GM23338 (cell line): ENCODE measurements at regions not wholly inside any gene's neighbourhood (a gene's known extent, or its start where the extent isn't known, plus 50 kb on each side); places are given as distances from the start of the nearest gene placed in this dataset.

ENCODE experiments used
- CREB1 ChIP-seq: fragments of 250-450 bp; sonication (Bioruptor Pico); IDR thresholded peaks from 2 replicates; pipeline ENCODE4 v1.5.0; 2020; ENCODE audit warnings: low read depth, mild to moderate bottlenecking, moderate library complexity
- CTCF ChIP-seq, 2 experiments: fragments of 200-600 bp in 1 of 2; sonication (generic) in 1 of 2; conservative IDR thresholded peaks; 2 replicates each; pipeline versions ENCODE4 v1.5.1 to v1.6.1; 2016 to 2017; ENCODE audit warnings: antibody characterized with exemption in 2 of 2, low read depth in 2 of 2, mild to moderate bottlenecking in 2 of 2, moderate library complexity in 1 of 2
- EZH2 ChIP-seq: fragments of 200-600 bp; sonication (generic); IDR thresholded peaks from one replicate; pipeline ENCODE4 v1.8.0; 2017; ENCODE audit warnings: antibody characterized with exemption, mild to moderate bottlenecking, low read depth; ENCODE audit not compliant: unreplicated experiment
- EZH2phosphoT487 ChIP-seq: fragments of 200-600 bp; sonication (generic); IDR thresholded peaks from one replicate; pipeline ENCODE4 v1.8.1; 2018; ENCODE audit warnings: antibody characterized with exemption; ENCODE audit not compliant: unreplicated experiment
- NANOG ChIP-seq: IDR thresholded peaks from 2 replicates; pipeline ENCODE4 v1.6.1; 2016; ENCODE audit warnings: antibody characterized with exemption, borderline replicate concordance
- POLR2AphosphoS5 ChIP-seq: IDR thresholded peaks from 2 replicates; pipeline ENCODE4 v1.6.1; 2016; ENCODE audit warnings: antibody characterized with exemption, low read depth
- TF ChIP-seq, protein P1 (sequence below): IDR thresholded peaks from one replicate; pipeline ENCODE4 v1.6.1; 2018; ENCODE audit warnings: antibody characterized with exemption; ENCODE audit not compliant: unreplicated experiment

DNA sequence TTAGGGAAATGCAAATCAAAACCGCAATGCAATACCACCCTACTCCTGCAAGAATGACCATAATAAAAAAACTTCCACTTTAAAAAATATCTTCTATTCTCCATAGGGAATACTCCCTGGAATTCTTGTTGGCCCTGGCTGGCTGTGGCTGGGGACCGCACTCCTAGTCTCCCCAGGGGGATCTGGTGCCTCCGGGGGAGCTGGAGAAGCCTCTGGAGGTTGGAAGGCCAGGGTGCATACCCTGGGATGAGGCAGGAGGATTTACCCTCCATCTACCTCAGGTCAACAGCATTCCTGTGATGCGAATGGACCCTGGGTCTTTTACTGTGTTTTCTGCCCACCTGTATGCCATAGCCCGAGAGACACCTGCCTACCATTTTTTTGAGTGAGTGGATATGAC, 120.0 kb upstream of the ZNF536 start:
- TF ChIP-seq, protein P1, sequence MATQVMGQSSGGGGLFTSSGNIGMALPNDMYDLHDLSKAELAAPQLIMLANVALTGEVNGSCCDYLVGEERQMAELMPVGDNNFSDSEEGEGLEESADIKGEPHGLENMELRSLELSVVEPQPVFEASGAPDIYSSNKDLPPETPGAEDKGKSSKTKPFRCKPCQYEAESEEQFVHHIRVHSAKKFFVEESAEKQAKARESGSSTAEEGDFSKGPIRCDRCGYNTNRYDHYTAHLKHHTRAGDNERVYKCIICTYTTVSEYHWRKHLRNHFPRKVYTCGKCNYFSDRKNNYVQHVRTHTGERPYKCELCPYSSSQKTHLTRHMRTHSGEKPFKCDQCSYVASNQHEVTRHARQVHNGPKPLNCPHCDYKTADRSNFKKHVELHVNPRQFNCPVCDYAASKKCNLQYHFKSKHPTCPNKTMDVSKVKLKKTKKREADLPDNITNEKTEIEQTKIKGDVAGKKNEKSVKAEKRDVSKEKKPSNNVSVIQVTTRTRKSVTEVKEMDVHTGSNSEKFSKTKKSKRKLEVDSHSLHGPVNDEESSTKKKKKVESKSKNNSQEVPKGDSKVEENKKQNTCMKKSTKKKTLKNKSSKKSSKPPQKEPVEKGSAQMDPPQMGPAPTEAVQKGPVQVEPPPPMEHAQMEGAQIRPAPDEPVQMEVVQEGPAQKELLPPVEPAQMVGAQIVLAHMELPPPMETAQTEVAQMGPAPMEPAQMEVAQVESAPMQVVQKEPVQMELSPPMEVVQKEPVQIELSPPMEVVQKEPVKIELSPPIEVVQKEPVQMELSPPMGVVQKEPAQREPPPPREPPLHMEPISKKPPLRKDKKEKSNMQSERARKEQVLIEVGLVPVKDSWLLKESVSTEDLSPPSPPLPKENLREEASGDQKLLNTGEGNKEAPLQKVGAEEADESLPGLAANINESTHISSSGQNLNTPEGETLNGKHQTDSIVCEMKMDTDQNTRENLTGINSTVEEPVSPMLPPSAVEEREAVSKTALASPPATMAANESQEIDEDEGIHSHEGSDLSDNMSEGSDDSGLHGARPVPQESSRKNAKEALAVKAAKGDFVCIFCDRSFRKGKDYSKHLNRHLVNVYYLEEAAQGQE = no peak
- no peak for TF ChIP-seq CTCF (conservative IDR thresholded peaks at IDR 0.05; ENCODE audit: low read depth in 2 of 2)
- no peak for TF ChIP-seq EZH2phosphoT487
- no peak for TF ChIP-seq EZH2
- TF ChIP-seq CREB1 = no peak
- TF ChIP-seq POLR2AphosphoS5 = no peak
- TF ChIP-seq NANOG = no peak
